Activated CD4-positive, alpha-beta T cell treated with anti-CD3 and anti-CD28 coated beads, Interleukin-2, amount 50 U/mL, for 4 hours (primary cell): ENCODE measurements at regions not wholly inside any gene's neighbourhood (a gene's known extent, or its start where the extent isn't known, plus 50 kb on each side); places are given as distances from the start of the nearest gene placed in this dataset.

ENCODE experiments used
- DNase-seq, 2 experiments: peaks; one replicate each; pipeline ENCODE4 v3.0.0-alpha.2; 2020

- no peak for DNase-seq
Measured at GRCh38 chr20:22465622-22466446, 118.5 kb downstream of the FOXA2 start.

GRCh38 chr20:22464312-22465003, 119.9 kb downstream of the FOXA2 start:
- no peak for DNase-seq

GRCh38 chr20:22462975-22463914, 121.1 kb downstream of the FOXA2 start:
- DNase-seq: no peak

- DNase-seq: no peak
Measured at GRCh38 chr20:22460803-22461202, 123.6 kb downstream of the FOXA2 start.

- no peak for DNase-seq
Measured at GRCh38 chr20:22460231-22460630, 124.1 kb downstream of the FOXA2 start.

- no peak for DNase-seq
Measured at GRCh38 chr20:22459754-22460153, 124.6 kb downstream of the FOXA2 start.

- DNase-seq: no peak
Measured at GRCh38 chr20:22456109-22456508, 128.3 kb downstream of the FOXA2 start.

- no peak for DNase-seq
Measured at GRCh38 chr20:22455259-22455658, 129.1 kb downstream of the FOXA2 start.

GRCh38 chr20:22453244-22454080, 130.9 kb downstream of the FOXA2 start:
- no peak for DNase-seq

- DNase-seq: no peak
Measured at GRCh38 chr20:22452442-22453011, 131.8 kb downstream of the FOXA2 start.

- DNase-seq: no peak
Measured at GRCh38 chr20:22450537-22450936, 133.8 kb downstream of the FOXA2 start.

GRCh38 chr20:22449188-22449973, 135.0 kb downstream of the FOXA2 start:
- DNase-seq: no peak

- no peak for DNase-seq
Measured at GRCh38 chr20:22447447-22447778, 137.0 kb downstream of the FOXA2 start.

- no peak for DNase-seq
Measured at GRCh38 chr20:22446613-22447446, 137.5 kb downstream of the FOXA2 start.

GRCh38 chr20:22442318-22442717, 142.1 kb downstream of the FOXA2 start:
- no peak for DNase-seq

- no peak for DNase-seq
Measured at GRCh38 chr20:22438926-22439325, 145.4 kb downstream of the FOXA2 start.

GRCh38 chr20:22438346-22438745, 146.0 kb downstream of the FOXA2 start:
- DNase-seq: no peak

GRCh38 chr20:22437354-22437753, 147.0 kb downstream of the FOXA2 start:
- DNase-seq: no peak

GRCh38 chr20:22431419-22431818, 153.0 kb downstream of the FOXA2 start:
- no peak for DNase-seq

GRCh38 chr20:22430746-22431168, 153.6 kb downstream of the FOXA2 start:
- DNase-seq: no peak
